ENCODE measurements at regions not wholly inside any gene's neighbourhood (a gene's known extent, or its start where the extent isn't known, plus 50 kb on each side); places are given as distances from the start of the nearest gene placed in this dataset.
"Not testable (repeated sequence)": the region's sequence is repeated elsewhere in the genome, so short reads cannot be mapped to it uniquely, and the experiment has no call there.

GRCh38 chrX:139327355-139327754 is 203.2 kb upstream of the F9 start:
- Mint-ChIP-seq H3K27me3 (no peaks in the 10 kb centered on the region), H3K4me1 (no peaks in the 10 kb centered on the region), H3K27ac (no peak overlapping the region), H3K9me3 (peaks cover 0 to 23% (median 0%) of the 10 kb centered on the region in 7 donors), H3K4me3 (no peak overlapping the region), H3K36me3 (no peaks in the 10 kb centered on the region)
- DNase-seq (no peak), ATAC-seq (ENCODE audit: low read depth in 2 of 2) (no peak)

DNA sequence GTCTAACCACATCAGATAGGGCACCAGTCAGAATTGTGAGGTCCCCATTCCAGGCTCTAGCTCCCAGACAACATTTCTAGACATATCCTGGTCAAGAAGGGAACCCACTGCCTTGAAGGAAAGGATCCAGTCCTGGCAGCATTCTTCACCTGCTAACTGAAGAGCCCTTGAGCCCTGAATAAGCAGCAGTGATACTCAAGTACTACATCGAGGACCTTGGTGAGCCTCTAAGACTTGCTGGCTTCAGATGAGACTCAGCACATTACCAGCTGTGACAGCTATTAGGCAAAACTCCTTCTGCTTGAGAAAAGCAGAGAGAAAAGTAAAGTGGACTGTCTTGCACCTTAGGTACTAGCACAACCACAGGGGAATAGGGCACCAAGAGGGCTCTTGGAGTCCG is 205.8 kb upstream of the F9 start:
- H3K4me3 Mint-ChIP-seq = no peak overlapping the region
- no peaks in the 10 kb centered on the region for H3K4me1 Mint-ChIP-seq
- DNase-seq = no peak
- no peaks in the 10 kb centered on the region for H3K36me3 Mint-ChIP-seq
- H3K27me3 Mint-ChIP-seq = no peaks in the 10 kb centered on the region
- H3K27ac Mint-ChIP-seq = no peak overlapping the region
- peaks cover 0 to 23% (median 0%) of the 10 kb centered on the region in 7 donors for H3K9me3 Mint-ChIP-seq
- no peak for ATAC-seq (ENCODE audit: low read depth in 2 of 2)

GRCh38 chrX:139320661-139321354 is 209.7 kb upstream of the F9 start:
- H3K4me1 Mint-ChIP-seq; H3K36me3 Mint-ChIP-seq; DNase-seq; H3K27me3 Mint-ChIP-seq; ATAC-seq (ENCODE audit: low read depth in 2 of 2); H3K9me3 Mint-ChIP-seq; H3K27ac Mint-ChIP-seq; H3K4me3 Mint-ChIP-seq: not testable (repeated sequence)

DNA sequence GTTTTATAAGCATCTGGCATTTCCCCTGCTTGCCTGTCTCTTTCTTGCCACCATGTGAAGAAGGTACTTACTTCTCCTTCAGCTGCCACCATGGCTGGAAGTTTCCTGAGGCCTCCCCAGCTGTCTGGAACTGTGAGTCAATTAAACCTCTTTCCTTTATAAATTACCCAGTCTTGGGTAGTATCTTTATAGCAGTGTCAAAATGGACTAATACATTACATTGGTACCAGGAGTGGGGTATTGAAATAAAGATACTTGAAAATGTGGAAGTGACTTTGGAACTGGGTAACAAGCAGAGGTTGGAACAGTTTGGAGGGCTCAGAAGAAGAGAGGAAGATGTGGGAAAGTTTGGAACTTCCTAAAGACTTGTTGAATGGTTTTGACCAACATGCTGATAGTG is 223.9 kb upstream of the F9 start:
- Mint-ChIP-seq H3K9me3 (peaks cover 14 to 35% (median 21%) of the 10 kb centered on the region in 7 donors), H3K36me3 (peaks cover 0 to 22% of the 10 kb centered on the region in 2 donors)
- H3K27me3 Mint-ChIP-seq; ATAC-seq (ENCODE audit: low read depth in 2 of 2); DNase-seq; H3K4me3 Mint-ChIP-seq; H3K4me1 Mint-ChIP-seq; H3K27ac Mint-ChIP-seq: not testable (repeated sequence)

- H3K27me3 Mint-ChIP-seq = no peaks in the 10 kb centered on the region
- peaks cover 0 to 22% of the 10 kb centered on the region in 2 donors for H3K36me3 Mint-ChIP-seq
- ATAC-seq (ENCODE audit: low read depth in 2 of 2) (no peak), DNase-seq (no peak)
- peaks cover 14 to 35% (median 21%) of the 10 kb centered on the region in 7 donors for H3K9me3 Mint-ChIP-seq
- no peak overlapping the region for H3K27ac Mint-ChIP-seq
- peak overlapping the region in 1 of 8 donors; percentile 73 for H3K4me3 Mint-ChIP-seq
- H3K4me1 Mint-ChIP-seq = no peaks in the 10 kb centered on the region
Observed at GRCh38 chrX:139304471-139304870, 226.1 kb upstream of the F9 start.

GRCh38 chrX:139299309-139299708 is 231.2 kb upstream of the F9 start:
- H3K27ac Mint-ChIP-seq = no peak overlapping the region
- no peak for DNase-seq
- H3K4me3 Mint-ChIP-seq = no peak overlapping the region
- H3K4me1 Mint-ChIP-seq = no peaks in the 10 kb centered on the region
- ATAC-seq (ENCODE audit: low read depth in 2 of 2) = no peak
- peaks cover 0 to 1% (median 0%) of the 10 kb centered on the region in 7 donors for H3K9me3 Mint-ChIP-seq
- no peaks in the 10 kb centered on the region for H3K27me3 Mint-ChIP-seq
- no peaks in the 10 kb centered on the region for H3K36me3 Mint-ChIP-seq

DNA sequence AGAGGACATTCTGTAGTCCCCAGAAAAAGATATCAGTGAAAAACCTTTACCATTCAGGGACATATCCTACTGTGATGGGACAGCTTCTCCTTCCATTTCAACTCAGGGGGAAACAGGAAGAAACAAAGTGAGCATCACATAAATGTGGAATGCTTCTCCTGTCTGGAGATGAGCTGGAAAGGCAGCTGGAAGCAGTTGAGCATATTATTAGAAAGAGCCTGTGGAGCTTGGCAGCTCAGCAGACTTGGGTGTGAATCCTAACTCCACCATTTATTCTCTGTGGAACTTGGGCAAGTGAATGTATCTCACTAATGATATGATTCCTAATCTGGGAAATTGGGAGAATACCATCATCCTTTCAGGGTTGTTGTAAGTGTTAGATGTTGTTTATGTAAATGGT is 232.1 kb upstream of the F9 start:
- DNase-seq = no peak
- peaks cover 0 to 3% (median 0%) of the 10 kb centered on the region in 7 donors for H3K9me3 Mint-ChIP-seq
- H3K4me3 Mint-ChIP-seq = no peak overlapping the region
- H3K36me3 Mint-ChIP-seq = no peaks in the 10 kb centered on the region
- H3K27ac Mint-ChIP-seq = no peak overlapping the region
- no peak for ATAC-seq (ENCODE audit: low read depth in 2 of 2)
- no peaks in the 10 kb centered on the region for H3K4me1 Mint-ChIP-seq
- H3K27me3 Mint-ChIP-seq = no peaks in the 10 kb centered on the region

GRCh38 chrX:139297638-139298037 is 232.9 kb upstream of the F9 start:
- H3K27ac Mint-ChIP-seq = no peak overlapping the region
- H3K4me1 Mint-ChIP-seq = no peaks in the 10 kb centered on the region
- no peaks in the 10 kb centered on the region for H3K36me3 Mint-ChIP-seq
- ATAC-seq (ENCODE audit: low read depth in 2 of 2) (no peak), DNase-seq (no peak)
- H3K4me3 Mint-ChIP-seq = no peak overlapping the region
- H3K9me3 Mint-ChIP-seq = peaks cover 0 to 3% (median 0%) of the 10 kb centered on the region in 7 donors
- no peaks in the 10 kb centered on the region for H3K27me3 Mint-ChIP-seq

DNA sequence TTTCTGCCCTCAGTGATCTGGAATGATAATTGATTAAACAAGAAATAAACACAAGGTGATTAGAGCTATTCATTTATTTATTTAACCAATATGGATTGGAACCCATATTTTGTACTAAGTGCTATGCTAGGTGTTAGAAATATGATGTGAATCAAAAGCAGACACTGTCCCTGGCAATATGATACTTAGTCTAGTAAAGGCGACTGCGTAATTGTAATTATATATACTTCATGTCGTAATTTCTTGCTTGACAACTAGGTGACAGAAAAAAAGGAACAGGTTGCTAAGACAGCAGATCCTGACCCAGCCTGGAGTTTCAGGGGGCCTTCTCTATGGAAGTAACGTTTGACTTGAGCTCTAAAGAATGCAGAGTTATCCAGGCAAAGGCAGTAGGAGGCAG is 236.5 kb upstream of the F9 start:
- H3K27me3 Mint-ChIP-seq = no peaks in the 10 kb centered on the region
- no peak overlapping the region for H3K27ac Mint-ChIP-seq
- peaks cover 0 to 3% (median 0%) of the 10 kb centered on the region in 7 donors for H3K9me3 Mint-ChIP-seq
- no peak for DNase-seq
- no peak overlapping the region for H3K4me3 Mint-ChIP-seq
- no peak for ATAC-seq (ENCODE audit: low read depth in 2 of 2)
- H3K4me1 Mint-ChIP-seq = no peaks in the 10 kb centered on the region
- no peaks in the 10 kb centered on the region for H3K36me3 Mint-ChIP-seq

DNA sequence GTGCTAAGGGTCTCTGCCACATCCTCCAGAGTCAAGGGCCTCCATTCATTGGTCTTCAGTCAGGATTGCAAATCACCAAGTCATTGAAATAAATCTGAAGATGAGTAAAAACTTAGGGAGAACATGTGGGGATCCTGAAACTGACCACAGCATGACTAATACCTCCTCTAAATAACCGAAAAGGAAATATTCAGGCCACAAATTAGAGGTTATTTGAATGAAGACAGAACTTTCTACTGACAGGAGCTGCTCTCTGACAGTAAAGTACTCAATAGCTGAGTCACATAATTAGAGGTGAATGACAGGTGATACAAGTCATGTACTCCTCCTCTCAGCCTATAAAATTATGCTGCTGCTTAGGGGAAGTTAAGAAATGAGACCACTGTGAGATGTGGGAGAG is 240.2 kb upstream of the F9 start:
- Mint-ChIP-seq H3K4me1 (no peaks in the 10 kb centered on the region), H3K9me3 (peaks cover 0 to 8% (median 0%) of the 10 kb centered on the region in 7 donors), H3K27me3 (no peaks in the 10 kb centered on the region), H3K27ac (no peak overlapping the region), H3K4me3 (no peak overlapping the region), H3K36me3 (no peaks in the 10 kb centered on the region)
- DNase-seq = no peak
- no peak for ATAC-seq (ENCODE audit: low read depth in 2 of 2)

DNA sequence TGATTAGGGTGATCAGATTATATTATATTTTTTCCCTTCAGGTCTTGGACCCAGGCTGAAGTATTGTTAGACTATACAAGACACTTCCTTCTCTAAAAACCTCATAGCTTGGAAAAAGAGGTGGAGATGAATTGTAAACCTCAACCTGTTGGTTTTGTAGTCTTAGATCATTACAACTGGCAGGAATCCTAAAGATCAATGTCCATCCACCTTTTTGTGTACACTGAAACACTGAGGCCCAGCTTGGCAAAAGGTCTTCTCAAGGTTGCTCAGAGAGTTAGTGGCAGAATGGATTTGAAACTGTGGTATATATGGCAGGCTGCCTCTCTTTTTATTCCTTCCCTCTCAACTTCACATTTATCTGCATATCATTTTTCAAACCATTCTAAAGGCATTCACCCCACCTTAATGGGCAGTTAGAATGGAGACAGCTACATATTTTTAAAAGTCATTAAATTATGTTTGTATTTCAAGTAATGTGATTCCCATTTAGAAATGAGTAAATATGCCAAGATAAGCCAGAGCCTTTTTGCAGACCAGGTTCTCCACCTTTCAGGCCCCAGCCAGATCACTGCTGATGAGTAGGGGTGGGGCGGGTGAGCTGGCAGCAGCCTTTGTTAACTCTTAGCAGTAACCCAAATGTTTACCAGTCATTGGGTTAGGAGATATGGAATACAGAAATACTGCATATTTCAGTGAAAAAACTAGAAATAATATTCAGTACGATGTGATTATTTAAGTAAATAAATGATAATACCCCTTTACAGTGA is 243.2 kb upstream of the F9 start:
- no peaks in the 10 kb centered on the region for H3K36me3 Mint-ChIP-seq
- DNase-seq (no peak), ATAC-seq (ENCODE audit: low read depth in 2 of 2) (no peak)
- H3K4me1 Mint-ChIP-seq = no peaks in the 10 kb centered on the region
- H3K9me3 Mint-ChIP-seq = peaks cover 0 to 16% (median 5%) of the 10 kb centered on the region in 7 donors
- no peak overlapping the region for H3K27ac Mint-ChIP-seq
- no peaks in the 10 kb centered on the region for H3K27me3 Mint-ChIP-seq
- H3K4me3 Mint-ChIP-seq = no peak overlapping the region

- Mint-ChIP-seq H3K4me1 (no peaks in the 10 kb centered on the region), H3K27ac (no peak overlapping the region), H3K27me3 (no peaks in the 10 kb centered on the region), H3K4me3 (no peak overlapping the region), H3K9me3 (peaks cover 0 to 16% (median 5%) of the 10 kb centered on the region in 7 donors), H3K36me3 (no peaks in the 10 kb centered on the region)
- DNase-seq (no peak), ATAC-seq (ENCODE audit: low read depth in 2 of 2) (no peak)
Observed at GRCh38 chrX:139286342-139286741, 244.2 kb upstream of the F9 start.

GRCh38 chrX:139267851-139268250 is 262.7 kb upstream of the F9 start:
- H3K4me1 Mint-ChIP-seq = no peaks in the 10 kb centered on the region
- DNase-seq (no peak), ATAC-seq (ENCODE audit: low read depth in 2 of 2) (no peak)
- H3K27me3 Mint-ChIP-seq = no peaks in the 10 kb centered on the region
- no peaks in the 10 kb centered on the region for H3K36me3 Mint-ChIP-seq
- peaks cover 0 to 8% (median 1%) of the 10 kb centered on the region in 7 donors for H3K9me3 Mint-ChIP-seq
- H3K27ac Mint-ChIP-seq = peak overlapping the region in 1 of 6 donors; percentile 71
- H3K4me3 Mint-ChIP-seq = no peak overlapping the region

DNA sequence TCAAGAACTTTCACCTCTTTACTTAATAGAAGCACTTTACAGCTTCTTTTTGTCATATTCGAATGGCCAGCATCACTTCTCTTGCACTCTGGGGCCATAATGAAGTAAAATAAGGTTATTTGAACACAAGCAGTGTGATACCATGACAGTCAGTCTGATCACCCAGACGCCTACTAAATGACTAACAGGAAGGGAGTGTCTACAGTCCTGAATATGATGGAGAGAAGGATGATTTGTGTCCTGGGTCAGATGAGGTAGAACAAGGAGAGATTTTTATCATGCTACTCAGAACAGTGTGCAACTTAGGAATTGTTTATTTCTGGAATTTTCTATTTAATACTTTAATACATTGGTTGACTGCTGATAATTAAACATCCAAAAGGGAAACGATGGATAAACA is 284.2 kb upstream of the F9 start:
- Mint-ChIP-seq H3K27me3 (no peaks in the 10 kb centered on the region), H3K4me1 (no peaks in the 10 kb centered on the region), H3K27ac (no peak overlapping the region), H3K36me3 (no peaks in the 10 kb centered on the region), H3K4me3 (no peak overlapping the region), H3K9me3 (peaks cover 1 to 8% (median 5%) of the 10 kb centered on the region in 7 donors)
- ATAC-seq (ENCODE audit: low read depth in 2 of 2) (no peak), DNase-seq (no peak)

Measured in naive B cell (primary cell).